ENCODE measurements at regions not wholly inside any gene's neighbourhood (a gene's known extent, or its start where the extent isn't known, plus 50 kb on each side); places are given as distances from the start of the nearest gene placed in this dataset.
"Not testable (repeated sequence)": the region's sequence is repeated elsewhere in the genome, so short reads cannot be mapped to it uniquely, and the experiment has no call there.

DNA sequence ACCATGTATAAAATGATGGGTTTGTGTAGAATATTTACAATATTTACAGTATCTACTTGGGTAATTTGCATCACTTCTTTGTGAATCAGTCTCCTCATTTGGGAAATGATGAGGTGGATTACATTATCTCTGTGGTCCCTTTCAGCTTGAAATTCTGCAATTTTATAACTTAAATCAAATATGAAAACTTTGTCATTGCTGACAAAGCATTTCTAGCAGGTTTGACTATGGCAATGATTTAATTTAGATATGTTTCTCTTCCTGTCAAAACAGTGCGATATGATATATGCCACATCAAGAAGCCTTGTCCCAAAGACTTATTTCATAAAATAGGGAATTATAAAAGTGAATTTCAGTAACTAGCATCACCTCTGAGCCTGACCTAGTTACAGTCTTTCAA lies 315.8 kb upstream of the MEIS2 start:
- Mint-ChIP-seq H3K27me3 (ENCODE audit: insufficient read depth, unreplicated experiment) (no peaks in the 10 kb centered on the region), H3K27ac (ENCODE audit: low read depth, unreplicated experiment) (no peak overlapping the region), H3K4me1 (ENCODE audit: insufficient read depth, unreplicated experiment) (no peaks in the 10 kb centered on the region), H3K4me3 (ENCODE audit: unreplicated experiment) (no peak overlapping the region), H3K9me3 (ENCODE audit: unreplicated experiment) (peaks cover 12% of the 10 kb centered on the region), H3K36me3 (ENCODE audit: insufficient read depth, unreplicated experiment) (no peaks in the 10 kb centered on the region)
- no peak for DNase-seq (ENCODE audit: unreplicated experiment)
- intact Hi-C loops (cut with micrococcal nuclease) = no loop called here
- no peak for TF ChIP-seq CTCF (IDR thresholded peaks at IDR 0.05; ENCODE audit: unreplicated experiment)
- BruUV-seq (replicated peaks) = no TSS peak
- POLR2A ChIA-PET = no interaction called here
- CTCF ChIA-PET = no interaction called here

DNA sequence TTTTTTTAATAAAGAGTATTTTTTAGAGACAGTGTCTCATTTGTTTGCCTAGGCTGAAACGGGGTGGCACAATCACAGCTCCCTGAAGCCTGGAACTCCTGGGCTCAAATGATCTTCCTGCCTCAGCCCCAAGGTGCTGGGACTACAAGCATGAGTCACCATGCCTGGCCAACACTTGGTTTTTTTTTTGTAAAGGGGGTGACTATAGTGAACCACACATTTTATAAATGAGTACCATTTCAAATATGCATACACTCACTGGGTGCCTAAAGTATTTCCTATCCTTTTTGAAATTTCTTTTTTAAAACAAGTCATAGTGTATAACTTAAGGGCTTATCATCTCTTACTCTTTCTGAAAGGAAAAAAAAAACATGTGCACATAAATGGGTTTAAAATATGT lies 325.2 kb upstream of the MEIS2 start:
- Mint-ChIP-seq H3K4me1 (ENCODE audit: insufficient read depth, unreplicated experiment) (no peaks in the 10 kb centered on the region), H3K27me3 (ENCODE audit: insufficient read depth, unreplicated experiment) (no peaks in the 10 kb centered on the region), H3K36me3 (ENCODE audit: insufficient read depth, unreplicated experiment) (no peaks in the 10 kb centered on the region), H3K4me3 (ENCODE audit: unreplicated experiment) (no peak overlapping the region), H3K9me3 (ENCODE audit: unreplicated experiment) (no peaks in the 10 kb centered on the region), H3K27ac (ENCODE audit: low read depth, unreplicated experiment) (no peak overlapping the region)
- ChIA-PET POLR2A (no interaction called here), CTCF (no interaction called here)
- intact Hi-C loops (cut with micrococcal nuclease) = no loop called here
- no peak for DNase-seq (ENCODE audit: unreplicated experiment)
- BruUV-seq (replicated peaks) = no TSS peak
- TF ChIP-seq CTCF (IDR thresholded peaks at IDR 0.05; ENCODE audit: unreplicated experiment) = no peak

DNA sequence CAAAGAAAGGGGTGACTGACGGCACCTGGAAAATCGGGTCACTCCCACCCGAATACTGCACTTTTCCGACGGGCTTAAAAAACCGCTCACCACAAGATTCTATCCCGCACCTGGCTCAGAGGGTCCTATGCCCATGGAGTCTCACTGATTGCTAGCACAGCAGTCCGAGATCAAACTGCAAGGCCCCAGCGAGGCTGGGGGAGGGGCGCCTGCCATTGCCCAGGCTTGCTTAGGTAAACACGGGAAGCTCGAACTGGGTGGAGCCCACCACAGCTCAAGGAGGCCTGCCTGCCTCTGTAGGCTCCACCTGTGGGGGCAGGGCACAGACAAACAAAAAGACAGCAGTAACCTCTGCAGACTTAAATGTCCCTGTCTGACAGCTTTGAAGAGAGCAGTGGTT lies 327.0 kb upstream of the MEIS2 start:
- H3K27me3 Mint-ChIP-seq (ENCODE audit: insufficient read depth, unreplicated experiment); H3K4me3 Mint-ChIP-seq (ENCODE audit: unreplicated experiment); BruUV-seq (replicated peaks); H3K27ac Mint-ChIP-seq (ENCODE audit: low read depth, unreplicated experiment); H3K36me3 Mint-ChIP-seq (ENCODE audit: insufficient read depth, unreplicated experiment); H3K9me3 Mint-ChIP-seq (ENCODE audit: unreplicated experiment); intact Hi-C loops (cut with micrococcal nuclease); H3K4me1 Mint-ChIP-seq (ENCODE audit: insufficient read depth, unreplicated experiment); CTCF ChIA-PET; DNase-seq (ENCODE audit: unreplicated experiment); POLR2A ChIA-PET: not testable (repeated sequence)

DNA sequence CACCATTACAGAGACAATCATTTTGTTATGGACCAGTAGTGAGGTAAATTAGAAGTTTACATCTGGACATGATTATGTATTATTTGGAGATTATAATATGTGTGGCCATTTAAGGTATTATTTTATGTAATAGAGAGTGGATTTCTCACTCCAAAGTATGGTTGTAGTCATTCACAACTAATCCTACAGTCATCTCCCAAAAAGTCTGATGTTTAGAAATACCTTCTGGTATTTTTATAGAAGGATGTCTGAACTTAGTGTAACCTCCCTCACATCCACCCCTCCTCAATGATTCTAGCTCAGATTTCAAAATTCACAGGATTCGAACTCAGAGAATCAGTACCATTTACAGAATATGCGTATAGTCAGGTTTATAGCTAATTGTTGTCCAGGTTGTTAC lies 346.6 kb upstream of the MEIS2 start:
- TF ChIP-seq CTCF (IDR thresholded peaks at IDR 0.05; ENCODE audit: unreplicated experiment) = no peak
- ChIA-PET CTCF (interaction anchor here (0.6 kb wide), 1 partner anchor 1726 kb away, joined by 4 read pairs; no protein-coding TSS in a partner anchor), POLR2A (no interaction called here)
- Mint-ChIP-seq H3K36me3 (ENCODE audit: insufficient read depth, unreplicated experiment) (no peaks in the 10 kb centered on the region), H3K9me3 (ENCODE audit: unreplicated experiment) (peaks cover 20% of the 10 kb centered on the region), H3K4me1 (ENCODE audit: insufficient read depth, unreplicated experiment) (no peaks in the 10 kb centered on the region), H3K27ac (ENCODE audit: low read depth, unreplicated experiment) (no peak overlapping the region), H3K27me3 (ENCODE audit: insufficient read depth, unreplicated experiment) (no peaks in the 10 kb centered on the region), H3K4me3 (ENCODE audit: unreplicated experiment) (no peak overlapping the region)
- DNase-seq (ENCODE audit: unreplicated experiment) = no peak
- intact Hi-C loops (cut with micrococcal nuclease) = no loop called here
- no TSS peak for BruUV-seq (replicated peaks)

DNA sequence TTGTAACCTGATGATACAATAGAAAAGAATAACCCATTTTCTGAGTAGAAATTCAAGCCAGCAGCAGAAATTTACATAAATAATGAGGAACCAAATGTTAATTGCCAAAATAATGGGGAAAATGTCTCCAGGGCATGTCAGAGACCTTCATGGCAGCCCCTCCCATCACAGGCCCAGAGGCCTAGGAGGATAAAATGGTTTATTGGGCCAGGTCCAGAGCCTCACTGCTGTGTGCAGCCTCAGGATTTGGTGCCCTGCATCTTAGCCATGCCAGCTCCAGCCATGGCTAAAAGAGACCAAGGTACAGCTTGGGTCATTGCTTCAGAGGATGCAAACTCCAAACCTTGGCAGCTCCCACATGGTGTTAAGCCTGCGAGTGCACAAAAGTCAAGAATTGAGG lies 352.1 kb upstream of the MEIS2 start:
- H3K4me3 Mint-ChIP-seq (ENCODE audit: unreplicated experiment) = no peak overlapping the region
- peaks cover 11% of the 10 kb centered on the region for H3K9me3 Mint-ChIP-seq (ENCODE audit: unreplicated experiment)
- POLR2A ChIA-PET = no interaction called here
- no peak for TF ChIP-seq CTCF (IDR thresholded peaks at IDR 0.05; ENCODE audit: unreplicated experiment)
- H3K4me1 Mint-ChIP-seq (ENCODE audit: insufficient read depth, unreplicated experiment) = no peaks in the 10 kb centered on the region
- H3K27ac Mint-ChIP-seq (ENCODE audit: low read depth, unreplicated experiment) = no peak overlapping the region
- no peaks in the 10 kb centered on the region for H3K27me3 Mint-ChIP-seq (ENCODE audit: insufficient read depth, unreplicated experiment)
- no peaks in the 10 kb centered on the region for H3K36me3 Mint-ChIP-seq (ENCODE audit: insufficient read depth, unreplicated experiment)
- BruUV-seq (replicated peaks) = no TSS peak
- intact Hi-C loops (cut with micrococcal nuclease) = no loop called here
- no peak for DNase-seq (ENCODE audit: unreplicated experiment)
- CTCF ChIA-PET = interaction anchor here (0.6 kb wide), 1 partner anchor 186 kb away, joined by 3 read pairs; no protein-coding TSS in a partner anchor
